SH-SY5Y (cell line): ENCODE measurements at regions not wholly inside any gene's neighbourhood (a gene's known extent, or its start where the extent isn't known, plus 50 kb on each side); places are given as distances from the start of the nearest gene placed in this dataset.

Experiments
- GATA2 ChIP-seq: IDR thresholded peaks from 2 replicates; pipeline ENCODE4 v1.6.1; 2011; ENCODE audit warnings: mild to moderate bottlenecking, low read depth, low read length
- GATA3 ChIP-seq: IDR thresholded peaks from 2 replicates; pipeline ENCODE4 v1.6.1; 2011; ENCODE audit warnings: low read depth, mild to moderate bottlenecking, low read length, moderate library complexity

DNA sequence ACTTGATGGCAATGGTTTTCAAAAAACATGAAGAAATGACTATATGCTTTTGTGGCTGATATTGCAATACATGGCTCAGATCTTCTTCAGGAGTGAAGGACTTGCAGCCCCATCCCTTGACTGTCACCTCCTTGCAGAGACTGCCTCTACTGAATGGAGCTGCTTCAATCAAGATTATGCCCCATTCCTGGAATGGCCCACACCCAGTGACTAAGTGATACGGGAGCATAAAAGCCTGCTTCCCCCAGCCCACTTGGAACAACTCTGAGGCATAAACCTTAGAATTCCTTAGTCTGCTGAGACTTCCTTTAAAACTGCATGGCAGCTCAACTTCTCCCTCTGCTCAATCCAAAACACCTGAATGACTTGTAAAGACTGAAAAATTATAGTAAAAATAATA is 957.1 kb downstream of the SORCS3 start:
- no peak for TF ChIP-seq GATA2
- TF ChIP-seq GATA3, result no peak
